HepG2 (cell line): ENCODE measurements at regions not wholly inside any gene's neighbourhood (a gene's known extent, or its start where the extent isn't known, plus 50 kb on each side); places are given as distances from the start of the nearest gene placed in this dataset.

ENCODE experiments used
- CBFB ChIP-seq: sonication (generic); formaldehyde crosslinking; IDR thresholded peaks from 2 replicates; pipeline ENCODE4 v1.4.0; 2020; ENCODE audit warnings: missing genetic modification reagents
- CEBPG ChIP-seq: IDR thresholded peaks from 2 replicates; pipeline ENCODE4 v1.6.1; 2016
- DMAP1 ChIP-seq: IDR thresholded peaks from 2 replicates; pipeline ENCODE4 v1.6.1; 2016
- FOXC1 ChIP-seq: sonication (generic); formaldehyde crosslinking; IDR thresholded peaks from 2 replicates; pipeline ENCODE4 v1.8.0; 2022; ENCODE audit warnings: mild to moderate bottlenecking, missing genetic modification reagents, borderline replicate concordance
- FOXO4 ChIP-seq: sonication (generic); formaldehyde crosslinking; conservative IDR thresholded peaks from 2 replicates; pipeline ENCODE4 v1.8.1; 2023; ENCODE audit warnings: missing genetic modification reagents
- IRF9 ChIP-seq: sonication (generic); formaldehyde crosslinking; IDR thresholded peaks from 2 replicates; pipeline ENCODE4 v1.8.0; 2022; ENCODE audit warnings: missing genetic modification reagents, mild to moderate bottlenecking, borderline replicate concordance
- KDM2A ChIP-seq: sonication (generic); formaldehyde crosslinking; IDR thresholded peaks from 2 replicates; pipeline ENCODE4 v1.4.0; 2020; ENCODE audit warnings: low read depth, missing genetic modification reagents, borderline replicate concordance
- KDM6A ChIP-seq: IDR thresholded peaks from 2 replicates; pipeline ENCODE4 v1.6.1; 2016; ENCODE audit warnings: low read depth
- MAF1 ChIP-seq: sonication (generic); formaldehyde crosslinking; IDR thresholded peaks from 2 replicates; pipeline ENCODE4 v1.5.0; 2020; ENCODE audit warnings: missing genetic modification reagents, borderline replicate concordance
- MEIS1 ChIP-seq: sonication (generic); formaldehyde crosslinking; IDR thresholded peaks from 2 replicates; pipeline ENCODE4 v1.9.0; 2021; ENCODE audit warnings: mild to moderate bottlenecking, missing genetic modification reagents, moderate library complexity, borderline replicate concordance
- MEIS2 ChIP-seq: sonication (generic); formaldehyde crosslinking; IDR thresholded peaks from 2 replicates; pipeline ENCODE4 v1.9.0; 2021; ENCODE audit warnings: mild to moderate bottlenecking, missing genetic modification reagents
- MTF1 ChIP-seq: sonication (generic); formaldehyde crosslinking; IDR thresholded peaks from 2 replicates; pipeline ENCODE4 v1.5.0; 2020; ENCODE audit warnings: missing genetic modification reagents
- PAWR ChIP-seq: sonication (generic); formaldehyde crosslinking; IDR thresholded peaks from 2 replicates; pipeline ENCODE4 v1.4.0; 2020; ENCODE audit warnings: missing genetic modification reagents, mild to moderate bottlenecking, borderline replicate concordance
- PBX2 ChIP-seq: IDR thresholded peaks from 2 replicates; pipeline ENCODE4 v1.6.1; 2016; ENCODE audit warnings: control low read depth
- PLRG1 ChIP-seq: fragments of 450-650 bp; conservative IDR thresholded peaks from 2 replicates; pipeline ENCODE4 v1.6.1; 2016
- SIN3B ChIP-seq: fragments of 150-350 bp; IDR thresholded peaks from 2 replicates; pipeline ENCODE4 v1.6.1; 2014; ENCODE audit warnings: low read length
- SMARCC2 ChIP-seq: fragments of 450-650 bp; IDR thresholded peaks from 2 replicates; pipeline ENCODE4 v1.6.1; 2017; ENCODE audit warnings: antibody characterized with exemption, mild to moderate bottlenecking
- TEAD2 ChIP-seq: sonication (generic); formaldehyde crosslinking; IDR thresholded peaks from 2 replicates; pipeline ENCODE4 v1.9.0; 2021; ENCODE audit warnings: missing genetic modification reagents
- ZBTB37 ChIP-seq: sonication (generic); formaldehyde crosslinking; IDR thresholded peaks from 2 replicates; pipeline ENCODE4 v1.4.0; 2020; ENCODE audit warnings: mild to moderate bottlenecking, missing genetic modification reagents
- ZBTB7A ChIP-seq: sonication (generic); formaldehyde crosslinking; IDR thresholded peaks from 2 replicates; pipeline ENCODE4 v1.8.0; 2022; ENCODE audit warnings: mild to moderate bottlenecking, missing genetic modification reagents
- ZNF615 ChIP-seq: sonication (generic); formaldehyde crosslinking; IDR thresholded peaks from 2 replicates; pipeline ENCODE4 v1.5.0; 2020; ENCODE audit warnings: mild to moderate bottlenecking, missing genetic modification reagents, borderline replicate concordance
- ZNF777 ChIP-seq: sonication (generic); formaldehyde crosslinking; IDR thresholded peaks from 2 replicates; pipeline ENCODE4 v1.4.0; 2020; ENCODE audit warnings: missing genetic modification reagents
- ZSCAN29 ChIP-seq: sonication (generic); formaldehyde crosslinking; conservative IDR thresholded peaks from 2 replicates; pipeline ENCODE4 v1.4.0; 2020; ENCODE audit warnings: mild to moderate bottlenecking, missing genetic modification reagents

GRCh38 chr15:62886431-62887071 lies 156.0 kb upstream of the TPM1 start (continued):
- no peak for TF ChIP-seq FOXC1 (CRISPR knock-in tag)
- no peak for TF ChIP-seq MTF1
- TF ChIP-seq SIN3B = no peak
- peak; percentile 57; the same call in 1 of the 2 replicates for TF ChIP-seq KDM6A (CRISPR knock-in tag)
- no peak for TF ChIP-seq PBX2 (CRISPR knock-in tag)
- TF ChIP-seq ZBTB37 (CRISPR knock-in tag) = no peak
- TF ChIP-seq ZNF615 (CRISPR knock-in tag) = no peak
- peak; percentile 5; the same call in 1 of the 2 replicates for TF ChIP-seq KDM2A (CRISPR knock-in tag)
- no peak for TF ChIP-seq PLRG1
- no peak for TF ChIP-seq IRF9
- no peak for TF ChIP-seq SMARCC2
- peak; percentile 89; the same call in 1 of the 2 replicates for TF ChIP-seq ZSCAN29
- TF ChIP-seq MAF1 (CRISPR knock-in tag) = no peak
- TF ChIP-seq CEBPG (CRISPR knock-in tag) = peak; percentile 80
- TF ChIP-seq CBFB (CRISPR knock-in tag) = peak; percentile 62; the same call in 1 of the 2 replicates
- TF ChIP-seq FOXO4 (CRISPR knock-in tag) = no peak
- no peak for TF ChIP-seq PAWR
- TF ChIP-seq MEIS2 (CRISPR knock-in tag) = no peak
- TF ChIP-seq ZNF777 (CRISPR knock-in tag) = no peak; the same call in 1 of the 2 replicates
- no peak for TF ChIP-seq TEAD2 (CRISPR knock-in tag)
- peak; percentile 67; the same call in 1 of the 2 replicates for TF ChIP-seq DMAP1 (CRISPR knock-in tag)
- no peak for TF ChIP-seq MEIS1
- peak; percentile 90 for TF ChIP-seq ZBTB7A (CRISPR knock-in tag)
